ENCODE measurements at regions not wholly inside any gene's neighbourhood (a gene's known extent, or its start where the extent isn't known, plus 50 kb on each side); places are given as distances from the start of the nearest gene placed in this dataset.
A peak's percentile ranks its signal among the peaks of the same experiment; 100 is the strongest.
"Not testable (repeated sequence)": the region's sequence is repeated elsewhere in the genome, so short reads cannot be mapped to it uniquely, and the experiment has no call there.

DNA sequence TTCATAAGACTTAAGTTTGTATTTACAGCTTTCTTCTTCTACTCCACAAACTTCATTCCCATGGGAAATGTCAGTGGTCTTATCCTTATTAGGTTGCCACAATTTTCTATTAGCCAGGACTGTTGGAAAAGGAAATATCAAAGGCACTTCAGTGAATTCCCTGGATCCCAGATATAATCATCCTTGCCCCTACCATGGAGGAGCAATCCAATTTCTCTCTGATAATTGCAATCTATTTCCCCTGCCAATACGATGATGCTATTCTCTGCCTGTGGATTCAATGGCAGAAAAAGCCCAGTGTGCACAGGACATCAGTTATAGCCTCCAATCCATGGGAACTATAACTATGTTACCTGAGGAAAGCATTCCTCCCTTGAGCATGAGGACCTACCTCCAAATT is 536.4 kb upstream of the UBE2E2 start:
- H3K36me3 ChIP-seq (ENCODE audit: control insufficient read depth, insufficient read depth, low read length) = no peaks in the 10 kb centered on the region
- no peaks in the 10 kb centered on the region for H3K27me3 ChIP-seq (ENCODE audit: control insufficient read depth, insufficient read depth, low read length)
- no peaks in the 10 kb centered on the region for H3K4me1 ChIP-seq (ENCODE audit: control insufficient read depth, insufficient read depth, low read length)

DNA sequence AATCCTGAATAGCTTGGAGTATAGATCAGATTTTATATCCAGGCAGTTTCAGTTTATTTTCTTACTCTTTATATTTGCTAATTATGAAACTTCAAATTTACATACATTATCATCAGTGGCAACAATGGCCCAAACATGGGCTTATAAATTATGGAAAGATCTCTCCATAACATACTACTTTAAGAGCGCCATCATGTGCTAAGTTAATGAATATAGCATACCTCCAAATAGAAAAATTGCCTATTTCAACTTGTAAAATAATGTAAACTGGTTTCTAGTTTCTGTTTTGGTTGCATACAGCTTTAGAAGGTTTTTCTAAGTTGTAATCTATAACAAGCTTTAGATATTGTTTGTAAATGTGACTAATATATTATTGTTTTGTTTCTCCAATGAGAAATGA is 531.3 kb upstream of the UBE2E2 start:
- no peaks in the 10 kb centered on the region for H3K4me1 ChIP-seq (ENCODE audit: control insufficient read depth, insufficient read depth, low read length)
- no peaks in the 10 kb centered on the region for H3K27me3 ChIP-seq (ENCODE audit: control insufficient read depth, insufficient read depth, low read length)
- H3K4me3 ChIP-seq (ENCODE audit: low read length) = no peak overlapping the region
- no peaks in the 10 kb centered on the region for H3K36me3 ChIP-seq (ENCODE audit: control insufficient read depth, insufficient read depth, low read length)
- no peak overlapping the region for H3K27ac ChIP-seq (ENCODE audit: low read depth, low read length)
- no peak overlapping the region for H3K9ac ChIP-seq (ENCODE audit: low read length)

More for the DNA sequence above, 536.4 kb upstream of the UBE2E2 start:
- Histone ChIP-seq H3K27ac (ENCODE audit: low read depth, low read length) (no peak overlapping the region), H3K4me3 (ENCODE audit: low read length) (no peak overlapping the region), H3K9ac (ENCODE audit: low read length) (no peak overlapping the region)

DNA sequence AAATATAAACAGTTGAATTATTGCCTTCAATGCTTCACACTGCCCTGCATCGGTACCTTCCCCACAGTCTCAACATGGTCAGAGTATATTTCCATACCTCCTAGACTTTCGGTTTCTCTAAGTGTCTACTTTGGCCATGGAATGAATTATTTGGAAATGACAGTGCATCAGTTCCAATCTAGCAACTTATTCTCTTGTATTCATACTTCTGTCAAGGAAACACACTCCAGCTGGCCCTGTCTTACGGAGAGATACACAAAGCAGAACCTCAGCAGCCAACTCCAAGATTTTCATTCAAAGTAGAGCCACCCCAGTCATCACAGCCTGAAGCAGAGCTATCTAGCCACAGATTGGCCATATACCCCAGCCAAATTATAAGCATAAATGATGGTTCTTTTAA is 518.4 kb upstream of the UBE2E2 start:
- Histone ChIP-seq H3K27ac (ENCODE audit: low read depth, low read length) (no peak overlapping the region), H3K27me3 (ENCODE audit: control insufficient read depth, insufficient read depth, low read length) (no peaks in the 10 kb centered on the region), H3K4me3 (ENCODE audit: low read length) (peak overlapping the region; percentile 21), H3K36me3 (ENCODE audit: control insufficient read depth, insufficient read depth, low read length) (no peaks in the 10 kb centered on the region), H3K4me1 (ENCODE audit: control insufficient read depth, insufficient read depth, low read length) (peaks cover 6% of the 10 kb centered on the region), H3K9ac (ENCODE audit: low read length) (no peak overlapping the region)

DNA sequence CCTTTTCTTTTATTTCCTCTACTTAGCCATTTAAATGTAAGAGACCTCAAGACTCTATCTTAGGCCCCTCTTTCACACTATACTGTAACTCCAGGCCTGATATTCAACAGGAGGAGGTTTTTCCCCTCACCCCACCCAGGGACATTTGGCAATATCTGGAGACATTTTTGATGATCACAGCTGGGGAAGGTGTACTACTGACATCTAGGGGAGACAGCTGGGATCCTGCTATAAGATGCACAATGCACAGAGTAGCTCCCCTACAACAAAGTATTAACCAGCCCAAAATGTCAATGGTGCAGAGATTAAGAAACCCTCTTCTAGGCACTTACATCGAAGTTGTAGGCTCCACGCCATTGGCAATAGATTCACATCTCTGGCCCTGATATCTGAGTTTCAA is 517.5 kb upstream of the UBE2E2 start:
- H3K27ac ChIP-seq (ENCODE audit: low read depth, low read length) = no peak overlapping the region

DNA sequence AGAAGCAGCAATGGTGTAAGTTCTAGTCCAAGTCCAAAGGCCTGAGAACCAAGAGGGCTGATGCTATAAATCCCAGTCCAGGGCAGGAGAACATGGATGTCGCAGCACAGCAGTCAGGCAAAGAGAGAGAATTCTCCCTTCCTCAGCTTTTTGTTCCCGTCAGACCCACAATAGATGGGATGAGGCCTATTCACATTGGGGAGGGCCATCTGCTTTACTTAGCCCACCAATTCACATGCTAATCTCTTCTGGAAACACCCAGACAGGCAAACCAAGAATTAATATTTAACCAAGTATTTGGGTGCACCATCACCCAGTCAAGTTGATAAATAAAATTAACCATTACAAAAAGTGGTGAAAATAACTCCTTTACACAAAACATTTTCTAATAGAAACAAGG is 511.7 kb upstream of the UBE2E2 start:
- no peak overlapping the region for H3K9ac ChIP-seq (ENCODE audit: low read length)
- H3K36me3 ChIP-seq (ENCODE audit: control insufficient read depth, insufficient read depth, low read length) = no peaks in the 10 kb centered on the region
- no peak overlapping the region for H3K4me3 ChIP-seq (ENCODE audit: low read length)
- H3K4me1 ChIP-seq (ENCODE audit: control insufficient read depth, insufficient read depth, low read length) = peaks cover 6% of the 10 kb centered on the region
- H3K27ac ChIP-seq (ENCODE audit: low read depth, low read length) = no peak overlapping the region
- no peaks in the 10 kb centered on the region for H3K27me3 ChIP-seq (ENCODE audit: control insufficient read depth, insufficient read depth, low read length)

More for the DNA sequence above, 517.5 kb upstream of the UBE2E2 start:
- Histone ChIP-seq H3K4me1 (ENCODE audit: control insufficient read depth, insufficient read depth, low read length) (peaks cover 6% of the 10 kb centered on the region), H3K4me3 (ENCODE audit: low read length) (no peak overlapping the region), H3K36me3 (ENCODE audit: control insufficient read depth, insufficient read depth, low read length) (no peaks in the 10 kb centered on the region), H3K9ac (ENCODE audit: low read length) (no peak overlapping the region), H3K27me3 (ENCODE audit: control insufficient read depth, insufficient read depth, low read length) (no peaks in the 10 kb centered on the region)

DNA sequence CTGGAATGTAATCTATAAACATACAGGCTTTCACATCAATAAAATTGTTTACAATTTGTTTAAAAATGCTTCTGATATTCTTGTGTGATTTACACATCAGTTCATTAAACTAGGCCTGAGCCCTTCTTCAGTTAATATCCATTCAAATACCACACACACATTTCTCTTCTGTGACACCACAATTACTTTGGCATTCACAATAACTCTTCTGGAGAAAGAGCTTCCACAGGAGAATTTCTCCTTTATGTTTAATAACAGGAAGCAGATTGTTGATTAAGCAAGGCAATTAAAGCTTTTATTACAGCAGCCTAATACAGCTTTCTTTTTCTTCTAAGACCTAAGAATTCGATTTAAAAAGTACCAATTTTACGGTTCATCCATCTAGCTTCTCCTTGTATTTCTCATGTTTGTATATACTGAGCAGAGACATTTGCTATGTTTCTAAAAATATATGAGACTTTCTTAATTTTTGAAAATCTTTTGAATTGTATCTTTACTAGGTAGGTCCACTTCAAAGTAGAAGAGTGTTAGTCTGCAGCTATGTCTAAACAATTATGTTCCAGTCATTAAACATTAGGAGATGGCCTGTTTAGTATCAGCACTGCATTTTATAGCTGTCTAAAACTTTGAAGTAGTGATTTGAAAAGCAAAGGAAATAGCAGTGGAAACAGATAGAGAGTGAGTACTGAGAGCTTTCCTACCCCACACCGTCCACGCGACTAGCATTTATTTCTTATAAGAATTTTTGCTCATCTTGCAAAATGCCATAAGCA is 511.1 kb upstream of the UBE2E2 start:
- Histone ChIP-seq H3K36me3 (ENCODE audit: control insufficient read depth, insufficient read depth, low read length) (no peaks in the 10 kb centered on the region), H3K4me1 (ENCODE audit: control insufficient read depth, insufficient read depth, low read length) (peaks cover 6% of the 10 kb centered on the region), H3K27me3 (ENCODE audit: control insufficient read depth, insufficient read depth, low read length) (no peaks in the 10 kb centered on the region), H3K4me3 (ENCODE audit: low read length) (no peak overlapping the region), H3K27ac (ENCODE audit: low read depth, low read length) (no peak overlapping the region), H3K9ac (ENCODE audit: low read length) (no peak overlapping the region)

DNA sequence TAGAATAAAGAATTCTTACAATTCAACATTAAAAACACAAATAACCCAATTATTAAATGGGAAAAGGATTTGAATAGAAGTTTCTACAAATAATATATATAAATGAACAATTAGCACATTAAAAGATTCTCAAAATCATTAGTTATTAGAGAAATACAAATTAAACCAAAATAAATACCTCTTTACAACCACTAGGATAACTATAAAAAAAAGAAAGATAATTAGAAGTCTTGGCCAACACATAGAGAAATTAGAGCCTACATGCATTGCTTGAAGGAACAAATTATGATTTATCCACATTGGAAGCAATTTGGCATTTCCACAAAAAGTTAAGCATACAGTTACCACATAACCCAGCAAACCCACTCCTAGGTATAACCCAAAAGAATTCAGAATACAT is 502.3 kb upstream of the UBE2E2 start:
- Histone ChIP-seq H3K27me3 (ENCODE audit: control insufficient read depth, insufficient read depth, low read length) (no peaks in the 10 kb centered on the region), H3K4me3 (ENCODE audit: low read length) (no peak overlapping the region), H3K4me1 (ENCODE audit: control insufficient read depth, insufficient read depth, low read length) (no peaks in the 10 kb centered on the region), H3K9ac (ENCODE audit: low read length) (no peak overlapping the region), H3K27ac (ENCODE audit: low read depth, low read length) (no peak overlapping the region), H3K36me3 (ENCODE audit: control insufficient read depth, insufficient read depth, low read length) (no peaks in the 10 kb centered on the region)

DNA sequence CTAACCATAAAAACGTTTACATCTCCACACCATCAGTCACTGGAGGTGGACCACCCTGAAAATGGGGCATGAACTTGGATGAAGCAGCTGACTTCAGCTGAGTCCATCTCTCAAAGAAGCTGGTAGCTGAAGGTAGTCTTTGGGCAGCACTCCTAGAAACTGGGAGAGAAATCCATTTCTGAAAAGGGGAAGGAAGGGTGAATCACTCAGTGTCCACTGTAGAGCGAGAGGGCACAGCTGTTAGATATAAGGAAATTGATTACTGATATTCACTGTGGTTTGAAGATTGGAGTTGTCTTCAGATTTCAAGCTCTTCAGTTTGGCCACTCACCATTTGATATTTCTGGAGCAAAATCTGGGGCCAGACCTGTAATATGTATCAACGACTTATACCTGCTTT is 499.0 kb upstream of the UBE2E2 start:
- Histone ChIP-seq H3K36me3 (ENCODE audit: control insufficient read depth, insufficient read depth, low read length) (no peaks in the 10 kb centered on the region), H3K4me1 (ENCODE audit: control insufficient read depth, insufficient read depth, low read length) (no peaks in the 10 kb centered on the region), H3K4me3 (ENCODE audit: low read length) (no peak overlapping the region), H3K27ac (ENCODE audit: low read depth, low read length) (no peak overlapping the region), H3K27me3 (ENCODE audit: control insufficient read depth, insufficient read depth, low read length) (no peaks in the 10 kb centered on the region), H3K9ac (ENCODE audit: low read length) (no peak overlapping the region)

DNA sequence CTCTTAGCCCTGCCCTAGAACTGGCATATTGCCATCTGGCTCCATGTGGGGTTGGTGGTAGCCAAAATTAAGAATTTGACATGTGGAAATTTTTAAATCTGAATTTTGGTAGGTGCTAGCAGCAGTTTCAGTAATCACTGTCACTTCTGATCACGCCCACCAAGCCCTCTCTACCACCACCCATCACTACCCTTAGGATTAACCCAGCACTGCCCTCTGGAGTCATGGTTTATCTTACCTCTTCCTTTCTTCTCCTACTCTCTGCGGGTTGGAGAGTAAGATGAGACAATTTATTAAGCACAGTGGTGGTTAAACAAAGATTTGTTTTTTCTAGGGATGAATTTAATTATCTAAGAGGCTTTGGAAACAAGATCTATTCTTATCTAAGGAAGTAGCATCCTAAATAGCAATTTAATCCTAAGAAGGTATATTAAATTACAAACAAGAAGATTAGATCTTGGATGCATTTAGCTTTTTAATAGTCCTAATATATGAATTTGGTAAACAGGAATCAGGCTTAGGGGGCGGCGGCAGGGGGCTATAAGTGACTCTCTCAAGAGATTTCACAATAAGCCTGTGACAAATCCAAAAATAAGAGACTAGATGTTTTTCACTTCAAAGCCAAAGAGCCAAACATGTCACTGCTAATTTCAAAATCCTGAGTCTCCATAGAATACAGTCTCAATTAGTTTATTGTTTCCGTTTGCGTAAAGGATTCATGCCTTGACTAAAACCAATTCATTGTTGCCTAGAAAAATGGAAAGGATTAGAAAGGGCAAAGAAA is 498.4 kb upstream of the UBE2E2 start:
- no peak overlapping the region for H3K27ac ChIP-seq (ENCODE audit: low read depth, low read length)
- no peaks in the 10 kb centered on the region for H3K36me3 ChIP-seq (ENCODE audit: control insufficient read depth, insufficient read depth, low read length)
- H3K27me3 ChIP-seq (ENCODE audit: control insufficient read depth, insufficient read depth, low read length) = no peaks in the 10 kb centered on the region
- no peaks in the 10 kb centered on the region for H3K4me1 ChIP-seq (ENCODE audit: control insufficient read depth, insufficient read depth, low read length)
- H3K4me3 ChIP-seq (ENCODE audit: low read length) = no peak overlapping the region
- no peak overlapping the region for H3K9ac ChIP-seq (ENCODE audit: low read length)

DNA sequence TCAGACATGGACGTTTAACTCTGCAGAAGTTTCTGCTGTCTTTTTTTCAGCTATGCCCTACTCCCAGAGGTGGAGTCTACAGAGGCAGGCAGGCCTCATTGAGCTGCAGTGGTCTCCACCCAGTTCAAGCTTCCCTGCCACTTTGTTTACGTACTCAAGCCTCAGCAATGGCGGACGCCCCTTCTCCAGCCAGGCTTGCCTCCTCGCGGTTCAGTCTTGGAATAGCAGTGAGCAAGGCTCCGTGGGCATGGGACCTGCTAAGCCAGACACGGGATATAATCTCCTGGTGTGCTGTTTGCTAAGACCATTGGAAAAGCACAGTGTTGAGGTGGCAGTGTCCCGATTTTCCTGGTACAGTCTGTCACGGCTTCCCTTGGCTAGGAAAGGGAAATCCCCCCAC is 496.2 kb upstream of the UBE2E2 start:
- H3K27me3 ChIP-seq (ENCODE audit: control insufficient read depth, insufficient read depth, low read length); H3K9ac ChIP-seq (ENCODE audit: low read length); H3K36me3 ChIP-seq (ENCODE audit: control insufficient read depth, insufficient read depth, low read length); H3K4me1 ChIP-seq (ENCODE audit: control insufficient read depth, insufficient read depth, low read length); H3K4me3 ChIP-seq (ENCODE audit: low read length); H3K27ac ChIP-seq (ENCODE audit: low read depth, low read length): not testable (repeated sequence)

DNA sequence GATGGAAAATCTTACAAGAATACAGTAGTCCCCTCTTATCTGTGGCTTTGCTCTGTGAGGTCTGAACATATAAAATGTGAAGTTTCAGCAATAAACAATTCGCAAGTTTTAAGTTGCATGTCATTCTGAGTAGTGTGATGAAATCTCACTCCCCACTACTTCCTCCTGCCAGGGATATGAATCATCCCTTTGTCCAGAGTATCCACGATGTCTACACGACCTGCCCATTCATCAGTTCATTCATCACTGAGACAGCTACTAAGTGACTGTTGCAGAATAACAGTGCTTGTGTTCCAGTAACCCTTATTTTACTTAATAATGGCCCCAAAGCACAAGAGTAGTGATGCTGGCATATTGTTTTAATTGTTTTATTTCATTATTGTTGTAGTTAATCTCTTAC is 489.2 kb upstream of the UBE2E2 start:
- no peaks in the 10 kb centered on the region for H3K4me1 ChIP-seq (ENCODE audit: control insufficient read depth, insufficient read depth, low read length)
- no peaks in the 10 kb centered on the region for H3K36me3 ChIP-seq (ENCODE audit: control insufficient read depth, insufficient read depth, low read length)
- no peak overlapping the region for H3K9ac ChIP-seq (ENCODE audit: low read length)
- H3K4me3 ChIP-seq (ENCODE audit: low read length) = no peak overlapping the region
- no peak overlapping the region for H3K27ac ChIP-seq (ENCODE audit: low read depth, low read length)
- H3K27me3 ChIP-seq (ENCODE audit: control insufficient read depth, insufficient read depth, low read length) = no peaks in the 10 kb centered on the region

DNA sequence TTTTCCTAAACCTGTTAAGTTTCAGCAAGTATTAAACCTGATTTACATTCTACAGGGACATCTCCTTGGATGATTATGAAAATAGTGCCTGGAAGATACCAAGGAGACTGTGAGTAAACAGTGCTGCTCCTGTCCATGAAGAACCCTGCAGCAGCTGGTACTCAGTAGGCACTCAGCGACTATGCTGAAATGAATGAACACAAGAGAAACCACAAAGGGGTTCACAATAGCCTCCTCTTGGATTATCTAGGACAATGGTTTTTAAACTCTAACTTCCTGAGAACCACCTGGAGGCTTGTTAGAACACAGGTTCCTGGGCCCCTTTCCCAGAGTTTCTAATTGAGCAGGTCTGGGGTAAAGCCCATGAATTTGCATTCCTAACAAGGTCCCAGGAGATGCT is 488.4 kb upstream of the UBE2E2 start:
- no peaks in the 10 kb centered on the region for H3K36me3 ChIP-seq (ENCODE audit: control insufficient read depth, insufficient read depth, low read length)
- H3K27me3 ChIP-seq (ENCODE audit: control insufficient read depth, insufficient read depth, low read length) = no peaks in the 10 kb centered on the region
- H3K9ac ChIP-seq (ENCODE audit: low read length) = no peak overlapping the region
- H3K4me1 ChIP-seq (ENCODE audit: control insufficient read depth, insufficient read depth, low read length) = no peaks in the 10 kb centered on the region
- no peak overlapping the region for H3K4me3 ChIP-seq (ENCODE audit: low read length)
- no peak overlapping the region for H3K27ac ChIP-seq (ENCODE audit: low read depth, low read length)

DNA sequence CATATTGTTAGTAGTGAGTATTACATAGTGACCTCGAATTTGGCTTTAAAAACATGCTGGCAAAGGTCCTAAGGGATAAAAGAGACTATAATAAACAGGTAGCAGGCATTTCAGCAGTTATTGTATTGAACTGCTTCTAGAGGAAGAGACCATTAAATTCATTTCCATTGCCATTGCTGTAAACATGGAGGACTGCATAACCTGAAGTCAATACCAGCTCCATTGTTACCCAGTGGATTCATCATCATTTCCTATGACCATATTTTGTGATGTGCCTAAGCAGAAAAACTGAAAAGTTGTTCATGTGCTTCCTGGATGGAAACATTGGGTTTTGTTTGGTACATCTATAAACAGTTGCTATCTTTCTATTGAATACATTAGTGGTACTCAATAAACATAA is 482.5 kb upstream of the UBE2E2 start:
- H3K27me3 ChIP-seq (ENCODE audit: control insufficient read depth, insufficient read depth, low read length) = no peaks in the 10 kb centered on the region
- no peak overlapping the region for H3K4me3 ChIP-seq (ENCODE audit: low read length)
- H3K27ac ChIP-seq (ENCODE audit: low read depth, low read length) = no peak overlapping the region
- H3K4me1 ChIP-seq (ENCODE audit: control insufficient read depth, insufficient read depth, low read length) = no peaks in the 10 kb centered on the region
- H3K9ac ChIP-seq (ENCODE audit: low read length) = no peak overlapping the region
- H3K36me3 ChIP-seq (ENCODE audit: control insufficient read depth, insufficient read depth, low read length) = no peaks in the 10 kb centered on the region
